GM21526 (cell line): ENCODE measurements at regions not wholly inside any gene's neighbourhood (a gene's known extent, or its start where the extent isn't known, plus 50 kb on each side); places are given as distances from the start of the nearest gene placed in this dataset.

ENCODE experiments used
- ATAC-seq: cut with Tn5 transposase; IDR thresholded peaks from one replicate; pipeline ENCODE4 v1.9.1; 2021; ENCODE audit warnings: moderate library complexity; ENCODE audit not compliant: unreplicated experiment, low FRiP score

GRCh38 chr2:217160103-217160743, 300.4 kb upstream of the TNP1 start:
- no peak for ATAC-seq

- no peak for ATAC-seq
Measured at GRCh38 chr2:217158928-217159327, 299.1 kb upstream of the TNP1 start.

GRCh38 chr2:217157581-217157980, 297.7 kb upstream of the TNP1 start:
- ATAC-seq, result no peak

GRCh38 chr2:217156801-217157200, 296.9 kb upstream of the TNP1 start:
- ATAC-seq, result no peak

GRCh38 chr2:217154923-217155322, 295.1 kb upstream of the TNP1 start:
- no peak for ATAC-seq

GRCh38 chr2:217153510-217153909, 293.6 kb upstream of the TNP1 start:
- ATAC-seq, result no peak

- no peak for ATAC-seq
Measured at GRCh38 chr2:217152831-217153230, 293.0 kb upstream of the TNP1 start.

- no peak for ATAC-seq
Measured at GRCh38 chr2:217151509-217152206, 291.8 kb upstream of the TNP1 start.

- ATAC-seq, result no peak
Measured at GRCh38 chr2:217150236-217150635, 290.4 kb upstream of the TNP1 start.

GRCh38 chr2:217149087-217149660, 289.3 kb upstream of the TNP1 start:
- no peak for ATAC-seq

- no peak for ATAC-seq
Measured at GRCh38 chr2:217147818-217148217, 288.0 kb upstream of the TNP1 start.

GRCh38 chr2:217146956-217147355, 287.1 kb upstream of the TNP1 start:
- ATAC-seq, result no peak

- ATAC-seq, result no peak
Measured at GRCh38 chr2:217142649-217143266, 282.9 kb upstream of the TNP1 start.

- ATAC-seq, result no peak
Measured at GRCh38 chr2:217138284-217138683, 278.4 kb upstream of the TNP1 start.

- ATAC-seq, result no peak
Measured at GRCh38 chr2:217127744-217128143, 267.9 kb upstream of the TNP1 start.

GRCh38 chr2:217125014-217125413, 265.1 kb upstream of the TNP1 start:
- ATAC-seq, result no peak

- no peak for ATAC-seq
Measured at GRCh38 chr2:217124050-217124449, 264.2 kb upstream of the TNP1 start.

- no peak for ATAC-seq
Measured at GRCh38 chr2:217121565-217121964, 261.7 kb upstream of the TNP1 start.

- no peak for ATAC-seq
Measured at GRCh38 chr2:217120429-217120828, 260.6 kb upstream of the TNP1 start.

GRCh38 chr2:217118559-217119284, 258.9 kb upstream of the TNP1 start:
- ATAC-seq, result no peak

GRCh38 chr2:217117523-217117922, 257.7 kb upstream of the TNP1 start:
- ATAC-seq, result no peak
